Large intestine (tissue), 3 donors: ENCODE measurements at regions not wholly inside any gene's neighbourhood (a gene's known extent, or its start where the extent isn't known, plus 50 kb on each side); places are given as distances from the start of the nearest gene placed in this dataset.
A peak's percentile ranks its signal among the peaks of the same experiment; 100 is the strongest.

Experiments
- DNase-seq, 2 donors: peaks; one replicate each; pipeline versions ENCODE4 v3.0.0 to v3.0.0-alpha.2; 2013
- H3K27ac ChIP-seq: one replicate; pipeline ENCODE4 v1.5.1; 2013; ENCODE audit warnings: low read length
- H3K27me3 ChIP-seq: 2 replicates; pipeline ENCODE4 v1.6.1; 2013; ENCODE audit warnings: low read length; ENCODE audit not compliant: control insufficient read depth, insufficient read depth
- H3K36me3 ChIP-seq: 2 replicates; pipeline ENCODE4 v1.6.1; 2013; ENCODE audit warnings: low read length; ENCODE audit not compliant: control insufficient read depth, insufficient read depth
- H3K4me1 ChIP-seq: one replicate; pipeline ENCODE4 v1.6.1; 2013; ENCODE audit warnings: low read length; ENCODE audit not compliant: control insufficient read depth, insufficient read depth
- H3K4me3 ChIP-seq: one replicate; pipeline ENCODE4 v1.5.1; 2013; ENCODE audit warnings: low read length
- H3K9me3 ChIP-seq: one replicate; pipeline ENCODE4 v1.6.1; 2013; ENCODE audit warnings: mild to moderate bottlenecking, low read depth, low read length, moderate library complexity; ENCODE audit not compliant: control insufficient read depth
- WGBS: methylation state at CpG from one replicate; pipeline ENCODE4 v1.1.5; 2013; ENCODE audit warnings: low lambda C conversion rate; ENCODE audit not compliant: insufficient coverage; 5-methylcytosine and 5-hydroxymethylcytosine counted together

- Histone ChIP-seq H3K36me3 (no peaks in the 10 kb centered on the region), H3K4me3 (no peak overlapping the region), H3K9me3 (no peaks in the 10 kb centered on the region), H3K27ac (no peak overlapping the region), H3K27me3 (no peaks in the 10 kb centered on the region), H3K4me1 (no peaks in the 10 kb centered on the region)
- no peak for DNase-seq
- 94% methylated on average over 2 of the region's 4 CpGs for WGBS
These were observed 770.0 kb upstream of the ZEB2 start for GRCh38 chr2:145289946-145290345.

- no peak for DNase-seq
- H3K36me3 ChIP-seq, result no peaks in the 10 kb centered on the region
- 73% methylated on average over 2 of the region's 3 CpGs for WGBS
- H3K27ac ChIP-seq, result no peak overlapping the region
- H3K9me3 ChIP-seq, result no peaks in the 10 kb centered on the region
- H3K4me1 ChIP-seq, result no peaks in the 10 kb centered on the region
- no peaks in the 10 kb centered on the region for H3K27me3 ChIP-seq
- no peak overlapping the region for H3K4me3 ChIP-seq
These were observed 769.0 kb upstream of the ZEB2 start for GRCh38 chr2:145288650-145289496.

- WGBS, result 71% methylated on average over 1 of the region's 3 CpGs
- Histone ChIP-seq H3K9me3 (no peaks in the 10 kb centered on the region), H3K4me3 (no peak overlapping the region), H3K27me3 (no peaks in the 10 kb centered on the region), H3K27ac (no peak overlapping the region), H3K4me1 (no peaks in the 10 kb centered on the region), H3K36me3 (no peaks in the 10 kb centered on the region)
- no peak for DNase-seq
These were observed 767.8 kb upstream of the ZEB2 start for GRCh38 chr2:145287736-145288135.

GRCh38 chr2:145286716-145287275, 766.9 kb upstream of the ZEB2 start:
- no peak overlapping the region for H3K4me3 ChIP-seq
- H3K4me1 ChIP-seq, result no peaks in the 10 kb centered on the region
- H3K27me3 ChIP-seq, result no peaks in the 10 kb centered on the region
- 55% methylated on average over 2 of the region's 7 CpGs for WGBS
- peak in 1 of 2 donors; percentile 4 for DNase-seq
- no peaks in the 10 kb centered on the region for H3K36me3 ChIP-seq
- no peak overlapping the region for H3K27ac ChIP-seq
- H3K9me3 ChIP-seq, result no peaks in the 10 kb centered on the region

- Histone ChIP-seq H3K36me3 (no peaks in the 10 kb centered on the region), H3K27me3 (no peaks in the 10 kb centered on the region), H3K27ac (no peak overlapping the region), H3K4me3 (no peak overlapping the region), H3K9me3 (no peaks in the 10 kb centered on the region), H3K4me1 (no peaks in the 10 kb centered on the region)
- 100% methylated on average over 2 of the region's 5 CpGs for WGBS
- DNase-seq, result no peak
These were observed 764.6 kb upstream of the ZEB2 start for GRCh38 chr2:145284551-145284950.

GRCh38 chr2:145283131-145283530, 763.2 kb upstream of the ZEB2 start:
- H3K36me3 ChIP-seq, result no peaks in the 10 kb centered on the region
- no peak overlapping the region for H3K27ac ChIP-seq
- 73% methylated on average over 1 of the region's 1 CpG for WGBS
- no peak for DNase-seq
- no peaks in the 10 kb centered on the region for H3K9me3 ChIP-seq
- no peaks in the 10 kb centered on the region for H3K4me1 ChIP-seq
- H3K27me3 ChIP-seq, result no peaks in the 10 kb centered on the region
- H3K4me3 ChIP-seq, result no peak overlapping the region

- Histone ChIP-seq H3K4me1 (no peaks in the 10 kb centered on the region), H3K9me3 (peaks cover 3% of the 10 kb centered on the region), H3K36me3 (no peaks in the 10 kb centered on the region), H3K27me3 (no peaks in the 10 kb centered on the region), H3K27ac (no peak overlapping the region), H3K4me3 (no peak overlapping the region)
- DNase-seq, result no peak
These were observed 758.0 kb upstream of the ZEB2 start for GRCh38 chr2:145277922-145278321.

- Histone ChIP-seq H3K27ac (no peak overlapping the region), H3K27me3 (no peaks in the 10 kb centered on the region), H3K9me3 (peaks cover 5% of the 10 kb centered on the region), H3K4me3 (no peak overlapping the region), H3K36me3 (no peaks in the 10 kb centered on the region), H3K4me1 (no peaks in the 10 kb centered on the region)
- no peak for DNase-seq
- WGBS, result no CpG with 5 or more reads among the region's 1 CpG
These were observed 753.9 kb upstream of the ZEB2 start for GRCh38 chr2:145273840-145274239.

- Histone ChIP-seq H3K27me3 (no peaks in the 10 kb centered on the region), H3K9me3 (peaks cover 2% of the 10 kb centered on the region), H3K4me1 (no peaks in the 10 kb centered on the region), H3K4me3 (no peak overlapping the region), H3K27ac (no peak overlapping the region), H3K36me3 (no peaks in the 10 kb centered on the region)
- WGBS, result 64% methylated on average over 2 of the region's 3 CpGs
- no peak for DNase-seq
These were observed 749.0 kb upstream of the ZEB2 start for GRCh38 chr2:145268931-145269330.

GRCh38 chr2:145267451-145267850, 747.5 kb upstream of the ZEB2 start:
- Histone ChIP-seq H3K9me3 (no peaks in the 10 kb centered on the region), H3K27ac (no peak overlapping the region), H3K4me3 (no peak overlapping the region), H3K36me3 (no peaks in the 10 kb centered on the region), H3K4me1 (no peaks in the 10 kb centered on the region), H3K27me3 (no peaks in the 10 kb centered on the region)
- DNase-seq, result no peak

- Histone ChIP-seq H3K36me3 (no peaks in the 10 kb centered on the region), H3K4me1 (no peaks in the 10 kb centered on the region), H3K4me3 (no peak overlapping the region), H3K27ac (no peak overlapping the region), H3K9me3 (no peaks in the 10 kb centered on the region), H3K27me3 (no peaks in the 10 kb centered on the region)
- DNase-seq, result no peak
- WGBS, result 100% methylated on average over 1 of the region's 6 CpGs
These were observed 745.3 kb upstream of the ZEB2 start for GRCh38 chr2:145265244-145265643.
